Non-pigmented ciliary epithelial cell (primary cell): ENCODE measurements at regions not wholly inside any gene's neighbourhood (a gene's known extent, or its start where the extent isn't known, plus 50 kb on each side); places are given as distances from the start of the nearest gene placed in this dataset.
"Not testable (repeated sequence)": the region's sequence is repeated elsewhere in the genome, so short reads cannot be mapped to it uniquely, and the experiment has no call there.

Source experiments
- DNase-seq: peaks from one replicate; pipeline ENCODE4 v3.0.0-alpha.2; 2010; ENCODE audit warnings: low read depth

- DNase-seq, result no peak
These were observed 137.7 kb upstream of the RBMS3 start for GRCh38 chr3:29143151-29143550.

GRCh38 chr3:29144361-29144760, 136.5 kb upstream of the RBMS3 start:
- DNase-seq, result no peak

- DNase-seq, result no peak
These were observed 136.1 kb upstream of the RBMS3 start for GRCh38 chr3:29144807-29145206.

GRCh38 chr3:29145360-29145759, 135.5 kb upstream of the RBMS3 start:
- no peak for DNase-seq

GRCh38 chr3:29152379-29152778, 128.5 kb upstream of the RBMS3 start:
- DNase-seq, result no peak

GRCh38 chr3:29153811-29154210, 127.1 kb upstream of the RBMS3 start:
- DNase-seq, result no peak

- no peak for DNase-seq
These were observed 124.7 kb upstream of the RBMS3 start for GRCh38 chr3:29156086-29156715.

- no peak for DNase-seq
These were observed 116.0 kb upstream of the RBMS3 start for GRCh38 chr3:29164825-29165224.

- DNase-seq, result no peak
These were observed 113.7 kb upstream of the RBMS3 start for GRCh38 chr3:29167180-29167579.

- DNase-seq, result no peak
These were observed 112.8 kb upstream of the RBMS3 start for GRCh38 chr3:29168081-29168480.

GRCh38 chr3:29168696-29169095, 112.2 kb upstream of the RBMS3 start:
- DNase-seq, result no peak

DNA sequence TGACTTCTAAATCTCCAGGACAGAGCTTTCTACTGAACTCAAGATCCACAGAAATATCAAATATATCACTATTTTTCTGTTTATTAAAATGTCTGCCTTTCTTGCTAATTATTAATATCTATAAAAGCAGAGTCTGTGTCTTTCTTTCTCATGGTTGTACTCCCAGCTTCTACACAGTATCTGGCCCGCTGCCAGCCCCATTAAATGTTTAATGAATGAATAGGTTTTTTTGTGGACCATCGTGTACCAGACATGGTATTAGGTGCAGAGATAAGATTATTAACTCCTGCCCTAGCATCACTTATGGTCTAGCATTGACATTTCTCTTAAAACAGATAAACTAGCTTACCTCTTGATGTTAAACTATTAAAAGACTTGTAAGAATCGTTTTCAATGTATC, 111.4 kb upstream of the RBMS3 start:
- no peak for DNase-seq

- DNase-seq, result no peak
These were observed 109.6 kb upstream of the RBMS3 start for GRCh38 chr3:29171043-29171990.

- no peak for DNase-seq
These were observed 104.4 kb upstream of the RBMS3 start for GRCh38 chr3:29176501-29176900.

DNA sequence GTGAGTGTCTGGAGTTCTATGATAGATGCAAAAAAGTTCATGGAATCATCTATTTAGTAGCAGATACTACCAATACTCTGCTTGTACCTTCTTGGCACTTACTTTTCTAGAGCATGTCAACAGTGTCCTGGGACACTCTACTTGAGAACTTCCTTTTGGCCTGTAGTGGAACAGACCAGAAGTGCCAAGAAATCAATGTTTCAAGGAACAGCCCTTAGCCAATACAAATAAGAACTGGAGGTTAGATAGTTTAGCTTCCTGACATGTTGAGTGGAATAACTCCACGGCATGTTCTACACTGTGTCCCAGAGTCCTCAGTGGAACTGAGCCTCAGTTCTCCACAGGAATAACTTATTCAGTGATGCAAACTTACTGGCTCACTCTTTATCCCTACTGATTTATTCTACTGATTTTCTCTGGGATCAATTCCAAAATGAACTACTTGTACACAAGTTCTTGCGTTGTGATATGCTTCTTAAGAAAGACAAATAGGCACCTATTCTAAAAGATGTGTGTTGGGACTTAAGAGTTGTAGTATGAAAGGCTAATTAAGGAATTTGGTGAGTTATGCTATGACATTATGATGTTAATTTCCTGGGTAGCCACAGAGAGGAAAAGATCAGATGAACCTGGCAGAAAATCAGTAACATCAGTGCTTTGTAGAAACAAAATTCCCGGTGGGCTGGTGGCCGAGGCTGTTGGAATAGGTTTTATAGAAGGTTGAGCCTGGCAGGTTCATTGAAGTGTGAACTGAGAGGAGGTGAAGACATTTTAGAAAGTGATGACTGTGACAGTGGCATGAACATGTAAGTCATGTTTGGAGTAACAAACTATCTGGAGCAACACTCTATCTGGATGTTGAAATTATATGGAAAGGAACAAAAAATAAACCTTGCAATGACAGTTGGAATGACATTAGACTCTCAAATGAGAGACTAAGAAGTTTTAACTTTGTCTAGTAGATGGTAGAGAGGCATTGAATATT, 101.8 kb upstream of the RBMS3 start:
- DNase-seq, result no peak

DNA sequence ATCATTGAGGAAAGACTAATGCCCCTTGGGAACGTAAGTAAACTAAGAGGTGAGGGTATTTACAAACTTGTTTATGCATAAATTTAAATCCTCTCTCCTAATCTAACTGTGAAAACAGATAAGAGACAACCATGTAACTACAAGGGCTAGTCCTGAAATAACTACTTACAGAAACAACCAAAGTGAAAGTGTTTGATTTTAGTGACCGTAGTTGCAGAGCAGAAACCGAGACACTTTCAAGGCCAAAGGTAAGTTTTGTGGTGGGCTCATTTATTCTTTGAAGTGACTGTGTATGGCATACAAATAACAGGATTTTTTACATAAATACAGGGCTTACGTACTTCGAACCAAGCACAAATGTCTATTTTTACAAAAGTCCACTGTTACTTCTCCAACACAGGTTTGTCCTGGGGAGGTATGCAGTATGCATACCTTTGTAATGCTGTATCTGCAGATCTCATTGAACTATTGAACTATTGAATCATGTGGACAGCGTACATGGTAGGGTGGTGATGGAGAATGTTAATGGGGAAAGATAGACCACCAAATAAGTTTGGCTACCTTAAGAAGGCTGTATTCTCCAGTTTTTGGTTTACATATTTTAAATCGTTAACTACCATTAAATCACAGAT, 99.6 kb upstream of the RBMS3 start:
- no peak for DNase-seq

- DNase-seq, result no peak
These were observed 99.0 kb upstream of the RBMS3 start for GRCh38 chr3:29181872-29182271.

DNA sequence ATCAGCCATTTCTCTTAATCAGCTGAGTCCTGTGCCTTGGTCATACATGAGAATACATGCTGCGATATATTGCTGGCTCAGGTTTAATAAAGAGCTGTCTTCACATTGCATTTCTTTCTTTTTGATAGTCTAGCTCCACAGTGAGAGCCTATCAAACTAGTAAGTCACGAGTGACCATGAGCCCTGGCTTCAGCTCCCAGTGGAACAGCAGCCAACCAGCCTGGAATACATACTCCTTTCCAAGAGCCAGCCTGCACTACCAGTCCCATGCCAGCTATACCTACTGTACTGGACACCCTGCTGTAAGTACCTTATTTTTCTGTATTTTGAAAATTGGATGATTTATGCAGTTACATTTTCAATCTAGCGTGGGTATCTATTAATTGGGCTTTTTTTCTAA, 98.0 kb upstream of the RBMS3 start:
- not testable (repeated sequence) for DNase-seq

DNA sequence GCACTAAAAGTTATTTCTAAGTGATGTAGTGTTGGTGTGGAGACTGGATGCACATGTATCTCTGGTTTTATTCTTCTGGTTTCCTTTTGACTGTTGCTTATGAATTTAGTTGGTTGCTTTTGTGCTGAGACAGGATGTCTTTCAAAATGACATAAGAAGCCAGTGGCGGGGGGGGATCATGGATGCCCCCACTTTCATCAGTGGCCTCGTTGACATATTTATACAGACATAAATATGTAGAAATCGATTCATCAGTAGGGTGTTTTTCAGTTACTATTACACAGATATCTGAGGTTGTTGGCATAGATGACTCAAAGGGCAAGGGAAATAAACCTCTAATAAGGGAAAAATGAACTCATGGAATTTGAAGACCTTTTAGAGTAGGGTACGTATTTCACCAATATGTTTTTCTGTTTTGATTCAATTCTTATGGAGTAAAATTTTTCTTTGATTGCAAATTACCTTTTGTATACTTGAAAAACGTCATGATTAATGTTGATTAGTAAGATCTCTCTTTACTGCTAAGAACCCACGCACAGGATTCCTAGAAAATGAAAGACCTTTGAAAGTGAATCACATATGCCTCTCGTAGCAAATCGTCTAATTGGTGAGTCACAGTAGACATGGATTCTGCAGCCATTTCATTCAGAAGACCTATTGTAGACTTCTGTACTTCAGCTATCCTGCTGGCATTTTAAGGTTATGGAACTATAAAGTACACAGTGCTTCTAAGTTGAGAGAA, 97.4 kb upstream of the RBMS3 start:
- DNase-seq, result no peak

DNA sequence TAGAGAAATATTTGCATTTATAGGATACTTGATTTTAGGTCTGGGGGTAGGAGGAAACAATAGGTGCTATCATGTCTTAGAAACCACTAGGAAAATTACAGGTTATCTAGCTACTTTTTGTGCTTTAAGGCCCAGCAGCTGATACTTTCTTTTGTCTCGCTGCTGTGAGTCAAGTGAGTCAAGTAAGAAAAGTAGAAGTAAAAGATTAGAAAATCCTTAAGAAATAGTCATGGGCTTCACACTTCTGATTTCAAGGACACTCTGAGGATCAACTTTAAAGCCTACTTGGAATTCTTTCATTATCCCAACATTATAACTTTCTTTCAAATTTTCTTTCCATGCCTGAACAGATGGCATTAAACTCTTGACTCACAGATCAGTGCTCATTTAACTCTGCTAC, 95.2 kb upstream of the RBMS3 start:
- no peak for DNase-seq

GRCh38 chr3:29186131-29186599, 94.7 kb upstream of the RBMS3 start:
- peak; percentile 90 for DNase-seq
